HepG2 (cell line): ENCODE measurements at regions not wholly inside any gene's neighbourhood (a gene's known extent, or its start where the extent isn't known, plus 50 kb on each side); places are given as distances from the start of the nearest gene placed in this dataset.

Experiments used
- ATAC-seq: fragments of 200-7000 bp; cut with Tn5 transposase; 3 replicates; pipeline ENCODE4 v1.9.1; 2020; ENCODE audit warnings: mild to moderate bottlenecking, moderate library complexity
- BruUV-seq: library from RNA; stranded (reverse); fragments of 400-500 nt; replicated peaks from 2 replicates; lab custom pipeline; 2021; lab: Mats Ljungman, UMichigan
- CTCF ChIA-PET: fragments of 300-600 bp; formaldehyde crosslinking; extraction: SDS; loops from one replicate; lab custom pipeline; 2021; ENCODE audit warnings: low total read pairs, inconsistent platforms, low intra/inter-chr PET ratio; lab: Yijun Ruan, JAX
- POLR2A ChIA-PET: fragments of 350-600 bp; sonication (Branson Sonifier 250); formaldehyde crosslinking; loops from one replicate; lab custom pipeline; 2020; ENCODE audit warnings: antibody characterized with exemption, inconsistent platforms; lab: Yijun Ruan, JAX
- DNase-seq: peaks from one replicate; pipeline ENCODE4 v3.0.0-alpha.2; 2015; ENCODE audit warnings: low spot score
- FAIRE-seq: peaks from 3 replicates; lab custom pipeline; 2011; peaks lifted over from hg19 to GRCh38; lab: Jason Lieb, UNC
- H2AFZ ChIP-seq: one replicate; pipeline ENCODE4 v1.6.1; 2011; ENCODE audit warnings: low read length, inconsistent platforms
- H3K27ac ChIP-seq: fragments of 300-600 bp; 3 replicates; pipeline ENCODE4 v1.8.0; 2011; ENCODE audit warnings: mixed run types, mild to moderate bottlenecking, mixed read lengths, low read length, inconsistent platforms; ENCODE audit not compliant: insufficient read depth; ENCODE audit errors: extremely low read length
- H3K27me3 ChIP-seq, 2 experiments: fragments of 200-600 bp in 1 of 2; 2 replicates in 1 of 2; 3 replicates in 1 of 2; pipeline versions ENCODE4 v1.6.0 to v1.8.0; 2011; ENCODE audit warnings: low read length in 2 of 2, mild to moderate bottlenecking in 2 of 2, moderate library complexity in 2 of 2, inconsistent platforms in 1 of 2; ENCODE audit not compliant: insufficient read depth in 2 of 2, control insufficient read depth in 1 of 2
- H3K36me3 ChIP-seq, 2 experiments: fragments of 200-600 bp in 1 of 2; replicated peaks in 1 of 2; 2 replicates in 1 of 2; 3 replicates in 1 of 2; pipeline versions ENCODE4 v1.5.1 to v1.8.0; 2011; ENCODE audit warnings: low read length in 2 of 2, inconsistent platforms in 1 of 2; ENCODE audit not compliant: insufficient read depth in 2 of 2, control insufficient read depth in 1 of 2
- H3K4me1 ChIP-seq: 2 replicates; pipeline ENCODE4 v1.5.1; 2012; ENCODE audit warnings: low read length, inconsistent platforms; ENCODE audit not compliant: insufficient read depth
- H3K4me2 ChIP-seq: 2 replicates; pipeline ENCODE4 v1.6.0; 2011; ENCODE audit warnings: low read depth, low read length, inconsistent platforms
- H3K4me3 ChIP-seq, 3 experiments: fragments of 200-600 bp in 1 of 3; sonication (generic), shearing (Covaris generic) in 1 of 3; replicated peaks in 1 of 3; 2 replicates each; pipeline ENCODE4 v1.5.1; 2011 to 2016; ENCODE audit warnings: low read length in 3 of 3, inconsistent platforms in 2 of 3, low read depth in 2 of 3, mild to moderate bottlenecking in 2 of 3, control low read depth in 1 of 3, mixed read lengths in 1 of 3; ENCODE audit not compliant: insufficient read depth in 1 of 3
- H3K79me2 ChIP-seq: one replicate; pipeline ENCODE4 v1.6.1; 2011; ENCODE audit warnings: low read length, inconsistent platforms; ENCODE audit not compliant: insufficient read depth
- H3K9ac ChIP-seq: 2 replicates; pipeline ENCODE4 v1.6.0; 2011; ENCODE audit warnings: mild to moderate bottlenecking, low read depth, low read length, inconsistent platforms; ENCODE audit not compliant: insufficient read depth
- H3K9me3 ChIP-seq: 2 replicates; pipeline ENCODE4 v1.5.1; 2012; ENCODE audit warnings: mild to moderate bottlenecking, low read length
- H4K20me1 ChIP-seq: 2 replicates; pipeline ENCODE4 v1.6.0; 2011; ENCODE audit warnings: inconsistent platforms, mild to moderate bottlenecking, low read length, moderate library complexity; ENCODE audit not compliant: insufficient read depth
- CHCHD3 ChIP-seq: sonication (generic); formaldehyde crosslinking; IDR thresholded peaks from 2 replicates; pipeline ENCODE4 v1.8.0; 2022; ENCODE audit warnings: mild to moderate bottlenecking, missing genetic modification reagents, moderate library complexity
- ESRRA ChIP-seq: sonication (generic); formaldehyde crosslinking; IDR thresholded peaks from 2 replicates; pipeline ENCODE4 v1.5.1; 2020; ENCODE audit warnings: mild to moderate bottlenecking, low read depth, missing genetic modification reagents
- IKZF1 ChIP-seq: fragments of 450-650 bp; IDR thresholded peaks from 2 replicates; pipeline ENCODE4 v1.7.1; 2016
- NFAT5 ChIP-seq: sonication (generic); formaldehyde crosslinking; IDR thresholded peaks from 2 replicates; pipeline ENCODE4 v1.4.0; 2020; ENCODE audit warnings: missing genetic modification reagents
- POLR2G ChIP-seq: fragments of 200-400 bp; formaldehyde crosslinking; IDR thresholded peaks from 2 replicates; pipeline ENCODE4 v1.6.1; 2018; ENCODE audit warnings: mild to moderate bottlenecking, low read depth, low read length, moderate library complexity
- SOX5 ChIP-seq: IDR thresholded peaks from 2 replicates; pipeline ENCODE4 v1.6.1; 2016; ENCODE audit warnings: borderline replicate concordance
- ZNF274 ChIP-seq: sonication (generic); formaldehyde crosslinking; IDR thresholded peaks from 2 replicates; pipeline ENCODE4 v1.5.1; 2020; ENCODE audit warnings: mild to moderate bottlenecking, missing genetic modification reagents
- ZNF468 ChIP-seq: sonication (generic); formaldehyde crosslinking; IDR thresholded peaks from 2 replicates; pipeline ENCODE4 v1.8.0; 2022; ENCODE audit warnings: mild to moderate bottlenecking, moderate library complexity, missing genetic modification reagents
- ZNF687 ChIP-seq: sonication (generic); formaldehyde crosslinking; IDR thresholded peaks from 2 replicates; pipeline ENCODE4 v1.5.1; 2020; ENCODE audit warnings: mild to moderate bottlenecking, missing genetic modification reagents, moderate library complexity
- ZNF878 ChIP-seq: sonication (generic); formaldehyde crosslinking; IDR thresholded peaks from 2 replicates; pipeline ENCODE4 v1.8.1; 2023; ENCODE audit warnings: mild to moderate bottlenecking, missing genetic modification reagents, moderate library complexity
- WGBS: methylation state at CpG from one replicate; pipeline ENCODE4 v1.1.6; 2017; ENCODE audit warnings: low lambda C conversion rate; 5-methylcytosine and 5-hydroxymethylcytosine counted together
- in situ Hi-C: cut with HindIII; loops from 2 replicates; pipeline ENCODE4 v1.10.0; 2017; ENCODE audit warnings: low pct_unique_long_range_greater_than_20kb; ENCODE audit not compliant: extremely low pct_ligation_motif_present
- intact Hi-C: fragments of 100-400 bp; cut with micrococcal nuclease; formaldehyde crosslinking; loops from one replicate; pipeline ENCODE4 v1.10.0; 2022; ENCODE audit not compliant: unreplicated experiment
- TF ChIP-seq, protein P1 (sequence below): sonication (generic); formaldehyde crosslinking; IDR thresholded peaks from 2 replicates; pipeline ENCODE4 v1.5.0; 2020; ENCODE audit warnings: mild to moderate bottlenecking, missing genetic modification reagents, moderate library complexity

DNA sequence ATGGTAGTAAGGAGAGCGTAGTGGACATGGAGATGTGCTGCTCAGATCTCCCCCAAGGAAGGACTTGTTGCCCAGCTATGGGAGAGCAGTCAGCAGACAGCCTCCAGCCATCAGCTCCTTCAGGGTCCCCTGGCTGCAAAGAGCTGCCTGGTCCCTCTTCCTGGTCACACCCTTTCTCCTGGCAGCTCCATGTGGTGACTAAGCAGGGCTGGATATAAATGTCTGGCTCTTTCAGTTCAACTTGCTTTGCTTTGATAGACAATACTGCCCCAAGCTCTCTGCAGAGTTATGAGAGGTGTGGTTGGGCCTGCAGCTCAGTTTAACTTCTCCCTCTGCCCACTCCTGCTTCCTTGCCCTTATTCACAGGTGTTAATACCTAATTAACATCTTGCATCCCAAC, 64.1 kb upstream of the DDR1 start (continued):
- TF ChIP-seq ZNF687 (CRISPR knock-in tag) (peak; percentile 44), ZNF878 (CRISPR knock-in tag) (peak; percentile 51; the same call in 1 of the 2 replicates)

DNA sequence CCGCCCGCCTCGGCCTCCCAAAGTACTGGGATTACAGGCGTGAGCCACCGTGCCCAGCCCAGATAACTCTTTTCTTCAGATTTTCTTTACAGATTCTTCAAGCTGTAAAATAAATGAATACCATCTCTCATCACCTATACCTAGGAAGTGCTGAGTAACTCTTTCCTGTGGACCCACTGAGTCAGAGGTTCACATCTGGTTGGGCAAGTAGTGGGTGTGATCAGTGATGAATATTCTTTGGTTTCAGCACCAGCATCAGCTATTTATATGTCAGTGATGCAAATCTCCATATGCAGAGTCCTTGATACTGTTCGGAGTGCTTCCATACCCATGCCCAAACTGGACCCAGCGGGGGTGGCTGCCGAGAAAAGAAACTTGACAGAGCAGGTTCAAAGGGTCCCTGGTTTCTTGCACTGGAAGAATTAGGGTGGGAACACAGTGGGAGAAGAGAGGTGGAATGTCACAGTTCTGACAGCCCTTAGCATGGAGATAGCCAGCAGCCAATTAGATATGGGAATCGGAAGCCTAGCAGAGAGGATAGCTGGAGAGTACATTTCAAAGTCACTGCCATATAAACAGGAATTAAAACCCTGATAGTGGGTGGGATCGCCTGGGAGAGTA, 64.9 kb upstream of the DDR1 start:
- no peak for DNase-seq
- FAIRE-seq: no peak
- Histone ChIP-seq H3K4me1 (peaks cover 71% of the 10 kb centered on the region), H3K4me2 (no peak overlapping the region), H4K20me1 (no peaks in the 10 kb centered on the region), H3K4me3 (no peak overlapping the region), H3K27me3 (no peaks in the 10 kb centered on the region), H2AFZ (no peak overlapping the region), H3K9me3 (no peaks in the 10 kb centered on the region), H3K9ac (no peak overlapping the region), H3K79me2 (no peaks in the 10 kb centered on the region), H3K36me3 (no peaks in the 10 kb centered on the region), H3K27ac (no peak overlapping the region)
- POLR2A ChIA-PET: interaction anchor here (0.9 to 4.3 kb wide), 5 partner anchors 38 to 77 kb away, joined by 3 to 71 read pairs (median 6); partner anchors contain the start of genes FLOT1 and IER3
- ATAC-seq: no peak
- in situ Hi-C loops: no loop called here
- 96% methylated on average over 10 of the region's 10 CpGs for WGBS
- intact Hi-C loops: no loop called here
- no TSS peak for BruUV-seq
- CTCF ChIA-PET: no interaction called here
- TF ChIP-seq ZNF468 (CRISPR knock-in tag) (no peak), ESRRA (CRISPR knock-in tag) (no peak), CHCHD3 (no peak), NFAT5 (no peak), SOX5 (CRISPR knock-in tag) (no peak), ZNF274 (no peak), IKZF1 (no peak), POLR2G (no peak)
- TF ChIP-seq, protein P1, sequence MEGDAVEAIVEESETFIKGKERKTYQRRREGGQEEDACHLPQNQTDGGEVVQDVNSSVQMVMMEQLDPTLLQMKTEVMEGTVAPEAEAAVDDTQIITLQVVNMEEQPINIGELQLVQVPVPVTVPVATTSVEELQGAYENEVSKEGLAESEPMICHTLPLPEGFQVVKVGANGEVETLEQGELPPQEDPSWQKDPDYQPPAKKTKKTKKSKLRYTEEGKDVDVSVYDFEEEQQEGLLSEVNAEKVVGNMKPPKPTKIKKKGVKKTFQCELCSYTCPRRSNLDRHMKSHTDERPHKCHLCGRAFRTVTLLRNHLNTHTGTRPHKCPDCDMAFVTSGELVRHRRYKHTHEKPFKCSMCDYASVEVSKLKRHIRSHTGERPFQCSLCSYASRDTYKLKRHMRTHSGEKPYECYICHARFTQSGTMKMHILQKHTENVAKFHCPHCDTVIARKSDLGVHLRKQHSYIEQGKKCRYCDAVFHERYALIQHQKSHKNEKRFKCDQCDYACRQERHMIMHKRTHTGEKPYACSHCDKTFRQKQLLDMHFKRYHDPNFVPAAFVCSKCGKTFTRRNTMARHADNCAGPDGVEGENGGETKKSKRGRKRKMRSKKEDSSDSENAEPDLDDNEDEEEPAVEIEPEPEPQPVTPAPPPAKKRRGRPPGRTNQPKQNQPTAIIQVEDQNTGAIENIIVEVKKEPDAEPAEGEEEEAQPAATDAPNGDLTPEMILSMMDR: no peak
